Uterus (tissue), 3 donors: ENCODE measurements at regions not wholly inside any gene's neighbourhood (a gene's known extent, or its start where the extent isn't known, plus 50 kb on each side); places are given as distances from the start of the nearest gene placed in this dataset.

Experiments used
- DNase-seq, 2 donors: peaks; one replicate each; pipeline ENCODE4 v3.0.0-alpha.2; 2019 to 2020
- H3K27ac ChIP-seq, 2 donors: fragments of 200-600 bp; sonication (generic); 1 replicate in 1 of 2; 2 replicates in 1 of 2; pipeline ENCODE4 v1.5.1; 2016 to 2018
- H3K27me3 ChIP-seq, 2 donors: fragments of 200-600 bp; sonication (generic); one replicate each; pipeline ENCODE4 v1.5.1; 2018 to 2019; ENCODE audit warnings: control low read depth in 1 of 2
- H3K36me3 ChIP-seq, 2 donors: fragments of 200-600 bp; sonication (generic); one replicate each; pipeline ENCODE4 v1.5.1; 2019; ENCODE audit warnings: control low read depth in 1 of 2
- H3K4me1 ChIP-seq, 2 donors: fragments of 200-600 bp; sonication (generic); one replicate each; pipeline ENCODE4 v1.5.1; 2018 to 2019; ENCODE audit warnings: control low read depth in 1 of 2
- H3K4me3 ChIP-seq, 2 donors: fragments of 200-600 bp; sonication (generic); 1 replicate in 1 of 2; 2 replicates in 1 of 2; pipeline ENCODE4 v1.5.1; 2018 to 2019; ENCODE audit warnings: mild to moderate bottlenecking in 1 of 2
- H3K9me3 ChIP-seq, 2 donors: fragments of 200-600 bp; sonication (generic); one replicate each; pipeline ENCODE4 v1.5.1; 2019; ENCODE audit warnings: control low read depth in 1 of 2
- POLR2A ChIP-seq, 2 donors: fragments of 450-650 bp; IDR thresholded peaks; one replicate each; pipeline ENCODE4 v1.6.1; 2016; ENCODE audit warnings: antibody characterized with exemption in 2 of 2, mild to moderate bottlenecking in 1 of 2, moderate library complexity in 1 of 2
- intact Hi-C: fragments of 100-400 bp; cut with DNase I; formaldehyde crosslinking; loops from one replicate; pipeline ENCODE4 v1.15.1; 2023; ENCODE audit warnings: low total_unique reads
- TF ChIP-seq, protein P1 (sequence below), 4 experiments: fragments of 200-600 bp in 2 of 4; fragments of 450-650 bp in 2 of 4; sonication (generic) in 2 of 4; IDR thresholded peaks; one replicate each; pipeline ENCODE4 v1.5.1; 2016 to 2019; ENCODE audit warnings: antibody characterized with exemption in 4 of 4, mild to moderate bottlenecking in 2 of 4, moderate library complexity in 1 of 4
- donor health status: DM: yes; HTN: yes; CAD: no.

DNA sequence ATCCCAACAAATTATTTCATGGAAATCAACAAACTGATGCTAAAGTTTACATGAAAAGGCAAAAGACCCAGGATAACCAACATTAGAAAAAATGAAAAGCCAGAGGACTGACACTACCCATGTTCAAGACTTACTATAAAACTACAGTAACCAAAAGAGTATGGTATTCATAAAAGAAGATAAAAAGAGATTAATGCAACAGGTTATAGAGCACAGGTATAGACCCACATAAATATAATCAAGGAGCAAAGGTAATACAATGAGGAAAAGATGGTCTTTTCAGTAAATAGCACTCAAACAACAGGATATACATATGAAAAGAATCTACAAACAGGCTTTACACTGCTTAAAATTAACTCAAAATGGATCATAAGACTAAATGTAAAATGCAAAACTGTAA lies 1342.7 kb downstream of the UQCRFS1 start:
- intact Hi-C loops = no loop called here
- H3K4me3 ChIP-seq = no peak overlapping the region
- H3K4me1 ChIP-seq = no peaks in the 10 kb centered on the region
- TF ChIP-seq POLR2A (IDR thresholded peaks at IDR 0.05) = no peak
- TF ChIP-seq, protein P1, sequence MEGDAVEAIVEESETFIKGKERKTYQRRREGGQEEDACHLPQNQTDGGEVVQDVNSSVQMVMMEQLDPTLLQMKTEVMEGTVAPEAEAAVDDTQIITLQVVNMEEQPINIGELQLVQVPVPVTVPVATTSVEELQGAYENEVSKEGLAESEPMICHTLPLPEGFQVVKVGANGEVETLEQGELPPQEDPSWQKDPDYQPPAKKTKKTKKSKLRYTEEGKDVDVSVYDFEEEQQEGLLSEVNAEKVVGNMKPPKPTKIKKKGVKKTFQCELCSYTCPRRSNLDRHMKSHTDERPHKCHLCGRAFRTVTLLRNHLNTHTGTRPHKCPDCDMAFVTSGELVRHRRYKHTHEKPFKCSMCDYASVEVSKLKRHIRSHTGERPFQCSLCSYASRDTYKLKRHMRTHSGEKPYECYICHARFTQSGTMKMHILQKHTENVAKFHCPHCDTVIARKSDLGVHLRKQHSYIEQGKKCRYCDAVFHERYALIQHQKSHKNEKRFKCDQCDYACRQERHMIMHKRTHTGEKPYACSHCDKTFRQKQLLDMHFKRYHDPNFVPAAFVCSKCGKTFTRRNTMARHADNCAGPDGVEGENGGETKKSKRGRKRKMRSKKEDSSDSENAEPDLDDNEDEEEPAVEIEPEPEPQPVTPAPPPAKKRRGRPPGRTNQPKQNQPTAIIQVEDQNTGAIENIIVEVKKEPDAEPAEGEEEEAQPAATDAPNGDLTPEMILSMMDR (IDR thresholded peaks at IDR 0.05) = no peak
- H3K36me3 ChIP-seq = no peaks in the 10 kb centered on the region
- H3K9me3 ChIP-seq = no peaks in the 10 kb centered on the region
- DNase-seq = no peak
- H3K27ac ChIP-seq = no peak overlapping the region
- no peaks in the 10 kb centered on the region for H3K27me3 ChIP-seq

DNA sequence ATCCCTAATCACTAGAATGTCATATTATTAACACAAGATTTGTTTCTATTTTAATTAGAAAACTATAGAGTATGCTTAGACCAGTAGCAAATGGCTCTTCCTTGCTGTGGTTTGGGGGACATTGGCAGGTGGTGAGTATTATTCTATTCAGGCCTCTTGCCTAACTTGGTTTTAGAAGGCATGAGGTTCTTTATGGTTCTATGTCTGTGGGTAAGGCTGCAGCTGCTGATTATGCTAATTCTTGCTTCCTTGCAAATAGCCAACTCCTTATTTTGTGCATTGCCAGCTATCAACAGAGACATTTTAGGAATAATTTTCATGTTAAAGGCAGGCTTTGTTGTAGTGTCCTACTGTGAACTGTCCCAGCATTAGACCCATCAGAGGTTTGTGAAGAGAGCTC lies 1344.9 kb downstream of the UQCRFS1 start:
- no peaks in the 10 kb centered on the region for H3K27me3 ChIP-seq
- intact Hi-C loops = no loop called here

DNA sequence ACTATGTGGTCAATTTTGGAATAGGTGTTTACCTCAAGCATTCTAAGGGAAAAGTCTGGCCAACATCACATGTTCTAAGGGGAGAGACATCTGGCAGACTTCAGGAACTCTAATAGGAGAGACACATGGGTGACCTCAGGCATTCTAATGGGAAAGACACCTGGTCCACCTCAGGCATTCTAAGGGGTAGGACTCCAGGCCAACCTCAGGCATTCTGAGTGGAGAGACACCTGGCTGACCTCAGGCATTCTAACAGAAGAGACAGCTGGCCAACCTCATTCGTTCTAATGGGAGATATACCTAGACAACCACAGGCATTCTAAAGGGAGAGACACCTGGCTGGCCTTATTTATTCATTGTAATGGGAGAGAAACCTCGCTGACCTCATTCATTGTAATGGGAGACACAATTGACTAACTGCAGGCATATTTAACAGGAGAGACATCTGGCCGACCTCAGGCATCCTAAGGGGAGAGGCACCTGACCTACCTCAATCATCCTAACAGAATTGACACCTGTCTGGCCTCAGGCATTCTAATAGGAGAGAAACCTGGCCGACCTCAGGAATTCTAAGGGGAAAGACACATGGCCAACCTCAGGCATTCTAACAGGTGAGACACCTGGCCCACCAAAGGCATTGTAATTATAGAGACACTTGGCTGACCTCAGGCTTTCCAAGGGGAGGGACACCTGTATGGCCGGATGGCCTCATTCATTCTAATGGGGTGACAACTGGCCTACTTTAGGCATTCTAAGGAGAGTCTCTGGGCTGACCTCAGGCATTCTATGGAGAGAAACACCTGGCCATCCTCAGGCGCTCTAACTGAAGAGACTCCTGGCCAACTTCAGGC lies 1346.8 kb downstream of the UQCRFS1 start:
- H3K27ac ChIP-seq = no peak overlapping the region
- H3K4me3 ChIP-seq = no peak overlapping the region
- no peaks in the 10 kb centered on the region for H3K4me1 ChIP-seq
- intact Hi-C loops = no loop called here
- no peak for DNase-seq
- no peaks in the 10 kb centered on the region for H3K27me3 ChIP-seq
- no peaks in the 10 kb centered on the region for H3K9me3 ChIP-seq
- TF ChIP-seq POLR2A (IDR thresholded peaks at IDR 0.05) = no peak
- TF ChIP-seq, protein P1 (IDR thresholded peaks at IDR 0.05) = no peak
- H3K36me3 ChIP-seq = no peaks in the 10 kb centered on the region

More for the DNA sequence above, 1344.9 kb downstream of the UQCRFS1 start:
- TF ChIP-seq, protein P1 (IDR thresholded peaks at IDR 0.05) = no peak
- TF ChIP-seq POLR2A (IDR thresholded peaks at IDR 0.05) = no peak
- Histone ChIP-seq H3K9me3 (no peaks in the 10 kb centered on the region), H3K4me1 (no peaks in the 10 kb centered on the region), H3K27ac (no peak overlapping the region), H3K36me3 (no peaks in the 10 kb centered on the region), H3K4me3 (no peak overlapping the region)
- no peak for DNase-seq

DNA sequence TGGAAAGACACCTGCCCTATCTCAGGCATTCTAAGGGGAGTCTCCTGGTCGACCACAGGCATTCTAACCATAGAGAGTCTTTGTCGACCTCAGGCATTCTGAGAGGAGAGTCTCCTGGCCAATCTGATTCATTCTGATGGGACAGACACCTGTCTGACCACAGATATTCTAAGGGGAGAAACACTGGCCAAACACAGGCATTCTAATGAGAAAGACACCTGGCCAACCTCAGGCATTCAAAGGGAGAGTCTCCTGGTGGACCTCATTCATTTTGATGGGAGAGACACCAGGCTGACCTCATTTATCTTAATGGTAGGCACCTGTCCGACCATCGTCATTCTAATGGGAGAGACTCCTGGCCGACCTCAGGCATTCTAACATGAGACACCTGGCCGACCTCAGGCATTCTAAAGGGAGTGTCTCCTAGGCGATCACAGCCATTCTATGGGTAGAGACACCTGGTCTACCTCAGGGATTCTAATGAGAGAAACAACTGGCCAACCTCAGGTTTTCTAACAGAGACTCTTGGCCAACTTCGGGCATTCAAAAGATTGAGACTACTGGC lies 1351.5 kb downstream of the UQCRFS1 start:
- Histone ChIP-seq H3K36me3 (no peaks in the 10 kb centered on the region), H3K4me3 (no peak overlapping the region), H3K4me1 (no peaks in the 10 kb centered on the region), H3K27ac (no peak overlapping the region), H3K9me3 (no peaks in the 10 kb centered on the region), H3K27me3 (no peaks in the 10 kb centered on the region)
- intact Hi-C loops = no loop called here
- DNase-seq = no peak
- TF ChIP-seq, protein P1 (IDR thresholded peaks at IDR 0.05) = no peak
- TF ChIP-seq POLR2A (IDR thresholded peaks at IDR 0.05) = no peak

DNA sequence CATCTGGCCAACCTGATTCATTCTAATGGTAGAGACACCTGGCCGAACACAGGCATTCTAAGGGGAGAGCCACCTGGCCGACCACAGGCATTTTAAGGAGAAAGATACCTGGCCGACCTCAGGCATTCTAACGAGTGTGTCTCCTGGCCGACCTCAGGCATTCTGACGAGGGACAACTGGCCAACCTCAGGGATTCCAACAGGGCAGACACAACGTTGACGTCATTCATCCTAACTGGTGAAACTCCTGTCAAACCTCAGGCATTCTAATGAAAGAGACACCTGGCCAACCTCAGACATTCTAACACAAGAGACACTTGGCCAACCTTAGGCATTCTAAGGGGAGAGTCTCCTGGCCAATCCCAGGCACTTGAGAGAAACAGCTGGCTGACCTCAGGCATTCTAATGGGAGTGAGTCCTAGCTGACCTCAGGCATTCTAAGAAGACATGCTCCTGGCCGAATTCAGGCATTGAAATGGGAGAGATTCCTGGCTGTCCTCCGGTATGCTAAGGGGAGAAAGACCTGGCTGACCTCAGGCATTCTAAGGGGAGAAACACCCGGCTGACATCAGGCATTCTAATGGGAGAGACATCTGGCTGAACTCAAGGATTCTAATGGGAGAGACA lies 1352.5 kb downstream of the UQCRFS1 start:
- no peak for DNase-seq
- Histone ChIP-seq H3K4me1 (no peaks in the 10 kb centered on the region), H3K4me3 (no peak overlapping the region), H3K36me3 (no peaks in the 10 kb centered on the region), H3K9me3 (no peaks in the 10 kb centered on the region), H3K27me3 (no peaks in the 10 kb centered on the region), H3K27ac (no peak overlapping the region)
- intact Hi-C loops = no loop called here
- TF ChIP-seq, protein P1 (IDR thresholded peaks at IDR 0.05) = no peak
- no peak for TF ChIP-seq POLR2A (IDR thresholded peaks at IDR 0.05)
